Panc1 (cell line): ENCODE measurements at regions not wholly inside any gene's neighbourhood (a gene's known extent, or its start where the extent isn't known, plus 50 kb on each side); places are given as distances from the start of the nearest gene placed in this dataset.

Experiments
- POLR2AphosphoS5 ChIP-seq: IDR thresholded peaks from 2 replicates; pipeline ENCODE4 v1.6.1; 2012; ENCODE audit warnings: mild to moderate bottlenecking, low read depth, low read length, moderate library complexity
- SIN3A ChIP-seq: IDR thresholded peaks from 2 replicates; pipeline ENCODE4 v1.6.1; 2012; ENCODE audit warnings: low read depth, mild to moderate bottlenecking, low read length, moderate library complexity, borderline replicate concordance; ENCODE audit not compliant: insufficient read depth
- TCF7L2 ChIP-seq: IDR thresholded peaks from 2 replicates; pipeline ENCODE4 v1.6.1; 2011; ENCODE audit warnings: mild to moderate bottlenecking, low read depth, low read length, inconsistent platforms
- TF ChIP-seq, protein P1 (sequence below): fragments of 450-650 bp; IDR thresholded peaks from 2 replicates; pipeline ENCODE4 v1.5.1; 2017; ENCODE audit warnings: mild to moderate bottlenecking
- TF ChIP-seq, protein P2 (sequence below), 2 experiments: IDR thresholded peaks; 2 replicates each; pipeline ENCODE4 v1.6.1; 2011 to 2012; ENCODE audit warnings: low read depth in 2 of 2, control low read depth in 1 of 2, low read length in 1 of 2, mild to moderate bottlenecking in 1 of 2, moderate library complexity in 1 of 2; ENCODE audit not compliant: insufficient read depth in 1 of 2

DNA sequence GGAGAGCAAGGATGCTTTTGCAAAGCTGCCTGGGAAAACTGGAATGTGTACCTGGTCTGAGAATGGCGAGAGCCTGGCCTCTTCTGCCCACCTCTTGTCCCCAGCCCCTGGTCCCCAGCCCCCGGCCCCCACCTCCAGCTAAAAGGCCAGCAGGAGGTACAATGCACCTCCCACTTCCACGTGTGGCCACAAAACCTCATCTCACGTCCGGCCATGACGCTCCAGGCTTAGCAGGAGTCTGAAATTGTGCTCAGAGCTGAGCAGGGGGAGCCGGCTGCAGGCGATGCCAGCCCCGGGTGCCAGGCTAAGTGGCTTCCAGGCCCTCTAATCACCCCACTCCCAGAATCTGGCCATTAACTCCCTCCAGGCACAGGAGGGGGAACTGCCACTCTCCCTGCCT is 83.1 kb upstream of the PRR20G start:
- TF ChIP-seq, protein P1, sequence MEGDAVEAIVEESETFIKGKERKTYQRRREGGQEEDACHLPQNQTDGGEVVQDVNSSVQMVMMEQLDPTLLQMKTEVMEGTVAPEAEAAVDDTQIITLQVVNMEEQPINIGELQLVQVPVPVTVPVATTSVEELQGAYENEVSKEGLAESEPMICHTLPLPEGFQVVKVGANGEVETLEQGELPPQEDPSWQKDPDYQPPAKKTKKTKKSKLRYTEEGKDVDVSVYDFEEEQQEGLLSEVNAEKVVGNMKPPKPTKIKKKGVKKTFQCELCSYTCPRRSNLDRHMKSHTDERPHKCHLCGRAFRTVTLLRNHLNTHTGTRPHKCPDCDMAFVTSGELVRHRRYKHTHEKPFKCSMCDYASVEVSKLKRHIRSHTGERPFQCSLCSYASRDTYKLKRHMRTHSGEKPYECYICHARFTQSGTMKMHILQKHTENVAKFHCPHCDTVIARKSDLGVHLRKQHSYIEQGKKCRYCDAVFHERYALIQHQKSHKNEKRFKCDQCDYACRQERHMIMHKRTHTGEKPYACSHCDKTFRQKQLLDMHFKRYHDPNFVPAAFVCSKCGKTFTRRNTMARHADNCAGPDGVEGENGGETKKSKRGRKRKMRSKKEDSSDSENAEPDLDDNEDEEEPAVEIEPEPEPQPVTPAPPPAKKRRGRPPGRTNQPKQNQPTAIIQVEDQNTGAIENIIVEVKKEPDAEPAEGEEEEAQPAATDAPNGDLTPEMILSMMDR = no peak
- no peak for TF ChIP-seq POLR2AphosphoS5
- TF ChIP-seq, protein P2, sequence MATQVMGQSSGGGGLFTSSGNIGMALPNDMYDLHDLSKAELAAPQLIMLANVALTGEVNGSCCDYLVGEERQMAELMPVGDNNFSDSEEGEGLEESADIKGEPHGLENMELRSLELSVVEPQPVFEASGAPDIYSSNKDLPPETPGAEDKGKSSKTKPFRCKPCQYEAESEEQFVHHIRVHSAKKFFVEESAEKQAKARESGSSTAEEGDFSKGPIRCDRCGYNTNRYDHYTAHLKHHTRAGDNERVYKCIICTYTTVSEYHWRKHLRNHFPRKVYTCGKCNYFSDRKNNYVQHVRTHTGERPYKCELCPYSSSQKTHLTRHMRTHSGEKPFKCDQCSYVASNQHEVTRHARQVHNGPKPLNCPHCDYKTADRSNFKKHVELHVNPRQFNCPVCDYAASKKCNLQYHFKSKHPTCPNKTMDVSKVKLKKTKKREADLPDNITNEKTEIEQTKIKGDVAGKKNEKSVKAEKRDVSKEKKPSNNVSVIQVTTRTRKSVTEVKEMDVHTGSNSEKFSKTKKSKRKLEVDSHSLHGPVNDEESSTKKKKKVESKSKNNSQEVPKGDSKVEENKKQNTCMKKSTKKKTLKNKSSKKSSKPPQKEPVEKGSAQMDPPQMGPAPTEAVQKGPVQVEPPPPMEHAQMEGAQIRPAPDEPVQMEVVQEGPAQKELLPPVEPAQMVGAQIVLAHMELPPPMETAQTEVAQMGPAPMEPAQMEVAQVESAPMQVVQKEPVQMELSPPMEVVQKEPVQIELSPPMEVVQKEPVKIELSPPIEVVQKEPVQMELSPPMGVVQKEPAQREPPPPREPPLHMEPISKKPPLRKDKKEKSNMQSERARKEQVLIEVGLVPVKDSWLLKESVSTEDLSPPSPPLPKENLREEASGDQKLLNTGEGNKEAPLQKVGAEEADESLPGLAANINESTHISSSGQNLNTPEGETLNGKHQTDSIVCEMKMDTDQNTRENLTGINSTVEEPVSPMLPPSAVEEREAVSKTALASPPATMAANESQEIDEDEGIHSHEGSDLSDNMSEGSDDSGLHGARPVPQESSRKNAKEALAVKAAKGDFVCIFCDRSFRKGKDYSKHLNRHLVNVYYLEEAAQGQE (IDR thresholded peaks at IDR 0.05; ENCODE audit: insufficient read depth in 1 of 2, low read depth in 2 of 2, low read length in 1 of 2) = no peak
- TF ChIP-seq TCF7L2 = no peak
- no peak for TF ChIP-seq SIN3A
